HG02798 (cell line): ENCODE measurements at regions not wholly inside any gene's neighbourhood (a gene's known extent, or its start where the extent isn't known, plus 50 kb on each side); places are given as distances from the start of the nearest gene placed in this dataset.

Experiments
- ATAC-seq: cut with Tn5 transposase; IDR thresholded peaks from one replicate; pipeline ENCODE4 v1.9.1; 2021; ENCODE audit warnings: mild to moderate bottlenecking; ENCODE audit not compliant: unreplicated experiment, poor library complexity

DNA sequence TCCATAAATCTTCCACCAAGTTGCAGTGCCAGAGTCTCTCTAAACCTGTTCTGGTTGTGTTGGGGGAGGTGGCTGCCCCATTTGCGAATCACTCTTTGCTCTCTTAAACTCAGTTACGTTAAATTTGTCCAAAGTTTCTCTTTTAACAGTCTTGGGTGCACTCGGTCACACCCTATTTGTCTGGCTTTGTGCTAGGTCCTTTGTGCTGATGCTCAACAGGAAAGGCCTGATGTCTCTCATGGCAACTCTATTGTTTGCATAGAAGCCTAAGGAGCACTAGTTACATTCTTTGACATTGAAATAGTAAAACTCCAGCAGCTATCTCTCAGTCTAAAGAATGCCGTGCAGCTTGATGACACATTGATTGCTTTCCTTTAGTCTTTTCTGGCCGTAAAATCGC, 105.1 kb downstream of the TRMT11 start:
- no peak for ATAC-seq

DNA sequence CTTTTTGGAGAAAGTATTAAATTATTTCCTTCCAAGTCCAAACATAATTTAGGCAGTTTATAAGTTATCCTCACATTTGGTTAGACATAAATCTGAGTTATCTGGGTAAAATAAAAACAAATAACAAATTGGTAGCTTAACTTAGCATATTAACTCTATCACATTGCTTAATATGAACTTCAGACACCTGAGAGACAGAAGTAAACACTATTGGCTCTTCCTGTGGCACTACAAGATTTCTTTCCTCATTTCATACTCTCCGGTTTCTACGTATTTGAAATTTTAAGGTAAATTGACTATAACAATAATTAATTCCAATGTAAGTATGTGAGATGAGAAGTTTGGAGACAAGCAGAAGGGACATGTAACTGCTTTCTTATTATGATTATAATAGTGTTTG, 106.8 kb downstream of the TRMT11 start:
- ATAC-seq = no peak

DNA sequence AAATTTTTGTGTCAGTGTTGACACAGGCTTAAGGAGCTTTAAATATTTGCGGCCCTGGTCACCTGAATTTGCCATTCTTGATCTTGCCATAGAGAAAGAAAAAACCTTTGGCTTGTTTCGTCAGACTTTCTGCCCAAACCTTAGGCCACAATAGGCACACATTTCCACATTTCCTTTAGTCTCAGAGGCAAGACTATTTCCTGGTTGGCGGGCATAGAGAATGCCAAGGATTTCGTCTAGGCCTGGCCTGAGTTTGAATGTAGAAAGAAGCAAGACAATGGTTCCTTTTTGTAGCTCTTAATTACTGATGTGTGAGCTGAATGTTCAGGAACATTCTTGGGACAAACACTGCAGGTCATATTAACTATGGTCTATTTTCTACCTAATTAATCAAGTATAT, 108.1 kb downstream of the TRMT11 start:
- no peak for ATAC-seq

DNA sequence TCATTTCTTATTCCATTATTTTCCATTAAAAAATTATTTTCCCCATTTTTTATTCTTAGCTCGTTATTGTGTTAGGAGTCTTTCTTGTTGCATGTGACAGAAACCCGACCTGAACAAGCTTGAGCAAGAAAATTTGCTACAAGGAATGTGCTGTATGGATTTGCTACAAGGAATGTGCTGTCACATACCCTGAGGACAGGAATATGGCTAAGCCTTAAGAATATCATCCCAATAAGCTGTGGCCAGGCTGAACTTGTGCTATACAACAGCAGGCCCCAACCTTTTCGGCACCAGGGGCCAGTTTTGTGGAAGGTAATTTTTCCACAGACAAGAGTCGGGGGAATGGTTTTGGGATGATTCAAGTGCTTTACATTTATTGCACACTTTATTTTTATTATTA, 114.0 kb downstream of the TRMT11 start:
- no peak for ATAC-seq

DNA sequence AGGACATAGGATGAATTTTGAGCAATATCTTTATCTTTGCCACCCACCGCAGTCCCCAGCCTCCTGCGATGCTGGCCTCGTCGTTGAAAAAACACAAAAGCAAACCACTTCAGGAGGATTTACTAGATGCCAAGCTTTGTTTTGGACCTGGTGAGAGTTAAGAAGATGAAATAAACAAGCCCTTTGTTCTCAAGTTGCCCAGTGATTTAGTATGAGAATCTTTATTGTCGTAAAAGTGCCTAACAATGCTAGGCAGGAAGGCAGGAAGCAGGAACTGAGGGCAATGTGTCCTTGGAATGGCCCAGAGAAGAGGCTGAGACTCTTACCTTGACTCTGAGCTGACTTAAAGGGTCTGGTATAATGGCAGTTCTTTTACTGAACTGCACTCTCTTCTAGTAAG, 116.0 kb downstream of the TRMT11 start:
- ATAC-seq = no peak

DNA sequence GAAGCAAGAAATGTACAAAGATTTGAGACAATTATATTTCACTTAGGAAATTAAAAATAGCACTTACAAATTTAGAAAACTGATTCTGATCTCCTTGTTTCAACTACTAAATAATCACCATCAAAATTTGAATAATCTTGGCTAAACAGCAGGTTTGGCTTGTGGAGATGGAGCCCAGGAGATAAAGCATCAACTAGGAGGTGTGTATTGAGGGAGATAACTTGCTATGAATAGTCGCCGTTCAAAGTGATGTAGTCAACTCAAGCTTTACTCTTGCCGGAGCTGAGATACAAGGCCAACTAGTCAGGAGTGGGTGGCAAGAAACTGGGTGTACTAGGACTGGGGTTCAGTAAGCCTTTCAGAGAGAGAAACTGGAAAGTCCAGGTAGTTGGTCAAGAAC, 117.7 kb downstream of the TRMT11 start:
- ATAC-seq = no peak

DNA sequence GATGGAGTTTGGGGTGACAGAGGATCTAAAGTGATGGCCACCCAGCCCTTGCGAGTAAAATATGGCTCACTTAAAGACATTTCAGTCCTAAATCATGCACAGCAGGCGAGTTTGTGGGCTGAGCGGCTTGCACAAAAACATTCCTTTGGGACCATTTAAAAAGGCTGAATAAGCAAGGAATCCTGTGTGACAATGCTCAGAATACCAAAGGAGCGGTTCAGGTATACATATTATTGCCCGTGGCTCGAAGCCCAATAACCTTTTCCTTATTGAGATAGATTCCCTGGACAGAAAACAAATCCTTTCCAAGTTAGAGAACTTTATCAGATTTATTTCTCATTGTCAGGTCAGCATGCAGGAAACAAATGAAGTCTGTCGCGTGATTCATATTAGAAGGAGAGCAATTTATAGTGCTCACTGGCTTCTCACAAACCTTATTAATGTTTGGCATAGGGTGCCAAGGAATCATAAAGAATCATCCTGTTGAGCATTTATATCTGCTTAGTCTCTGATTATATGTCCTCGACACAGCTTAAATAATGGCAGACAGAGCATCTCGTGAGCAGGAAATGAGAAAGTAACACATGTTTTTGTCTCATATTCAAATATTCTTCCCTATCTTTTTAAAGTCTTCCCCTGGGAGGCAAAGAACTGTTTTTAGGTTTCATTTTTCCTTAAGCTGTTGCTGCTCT, 121.3 kb downstream of the TRMT11 start:
- no peak for ATAC-seq

DNA sequence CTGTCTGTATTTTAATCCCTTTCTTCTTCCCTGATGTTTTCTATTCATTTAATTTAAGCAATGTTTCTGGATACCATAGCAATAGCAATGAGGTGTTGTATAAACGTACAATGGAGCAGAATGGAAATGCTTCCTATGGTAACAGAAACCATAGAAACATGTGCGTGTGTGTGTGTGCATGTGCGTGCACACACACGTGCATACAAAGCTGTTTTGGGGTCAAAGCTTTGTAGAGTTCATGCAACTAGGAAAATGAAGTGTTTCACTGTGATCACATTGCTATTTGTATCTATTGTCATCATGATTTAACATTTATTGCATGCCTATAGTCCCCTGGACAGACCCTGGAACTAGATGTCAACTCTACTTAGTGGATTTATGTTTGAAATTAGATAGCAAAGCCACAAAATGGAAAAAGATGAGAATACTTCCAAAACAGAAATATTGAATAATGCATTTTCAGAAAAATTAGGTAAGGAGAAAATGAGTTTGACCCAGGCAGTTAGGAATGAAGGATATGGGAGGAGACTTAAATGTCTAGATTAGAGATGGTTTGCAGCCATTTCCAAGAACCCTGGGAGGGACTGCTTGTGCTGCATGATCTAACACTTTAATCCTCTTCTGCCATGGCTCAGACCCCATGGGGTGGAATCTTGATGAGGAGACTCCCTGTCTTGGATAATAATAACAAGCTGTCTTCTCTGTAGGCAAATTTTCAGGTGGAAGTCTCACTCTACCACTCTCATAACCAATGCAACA, 124.4 kb downstream of the TRMT11 start:
- ATAC-seq = no peak

DNA sequence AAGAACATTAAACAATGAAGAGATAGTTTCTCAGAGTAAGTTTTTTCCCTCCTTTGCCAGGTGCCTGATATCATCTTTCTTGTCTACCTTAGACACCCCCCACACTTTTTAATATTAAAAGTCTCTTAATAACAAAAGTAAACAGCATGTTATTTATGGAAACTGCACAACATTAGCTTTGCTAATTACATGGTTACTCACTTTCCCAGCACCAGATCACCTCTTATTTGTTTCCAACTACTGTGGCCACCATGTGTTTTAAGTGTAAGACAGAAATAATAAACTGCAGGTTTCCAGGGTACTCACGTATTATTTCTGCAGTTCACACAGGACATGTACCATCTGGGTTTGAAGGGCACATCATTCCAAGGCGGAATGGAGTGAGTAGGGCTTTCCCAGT, 125.0 kb downstream of the TRMT11 start:
- no peak for ATAC-seq

DNA sequence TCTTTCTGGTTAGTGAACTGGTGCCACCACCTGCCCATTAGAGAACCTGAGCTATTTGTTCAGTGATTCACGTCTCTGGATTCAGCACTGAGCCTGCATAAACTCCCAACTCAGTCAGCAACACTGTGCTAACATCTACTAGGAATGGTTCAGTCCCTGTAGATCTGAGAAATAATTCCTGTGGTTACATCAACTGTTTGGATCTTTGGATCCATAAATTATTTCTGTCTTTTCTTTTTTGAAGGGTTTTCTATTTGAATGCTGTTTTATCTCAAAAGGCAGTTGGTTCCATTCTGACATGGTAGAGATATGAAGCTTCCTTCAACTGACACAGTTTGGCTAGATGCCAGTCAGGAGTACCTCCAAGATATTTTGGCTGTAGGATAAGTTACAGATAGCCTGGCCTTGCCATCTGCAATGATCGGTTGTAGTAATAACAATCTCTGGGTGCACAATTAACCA, 125.9 kb downstream of the TRMT11 start:
- ATAC-seq = no peak

DNA sequence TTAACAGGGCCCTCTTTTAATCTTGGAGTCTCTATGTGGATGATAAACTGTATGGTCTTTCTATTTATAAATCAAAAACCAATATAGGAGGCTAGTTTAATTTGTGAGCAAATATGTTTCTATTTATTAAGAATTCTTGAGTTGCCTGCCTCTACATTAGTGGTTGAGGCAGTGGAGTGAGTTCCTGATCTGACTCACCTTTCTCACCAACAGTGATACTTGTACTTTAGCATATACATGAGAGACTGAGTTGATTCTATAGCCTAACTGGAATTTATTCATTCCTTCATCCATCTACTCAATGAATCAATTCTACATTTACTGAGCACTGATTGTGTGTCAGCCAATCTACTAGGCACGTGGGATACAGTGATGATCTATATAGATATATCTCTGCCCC, 126.9 kb downstream of the TRMT11 start:
- ATAC-seq = no peak

DNA sequence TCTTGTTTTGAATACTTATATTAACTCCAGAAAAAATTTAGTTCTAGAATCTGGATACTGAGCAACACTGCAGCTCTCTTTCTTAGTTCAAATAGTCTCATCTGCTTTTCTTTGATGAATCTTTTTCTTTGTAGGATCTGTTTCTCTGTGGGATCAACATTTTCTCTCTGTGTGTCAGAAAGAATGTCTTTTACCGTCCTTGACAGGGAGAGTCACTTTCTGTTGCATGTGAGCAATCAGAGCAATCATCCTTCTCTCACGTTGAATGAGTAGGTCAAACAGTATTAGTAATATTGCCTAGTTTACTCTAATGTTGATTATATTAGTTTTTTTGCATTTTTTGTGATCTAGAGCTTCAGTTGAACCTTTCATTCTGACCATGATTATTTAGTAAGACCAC, 130.9 kb downstream of the TRMT11 start:
- no peak for ATAC-seq

DNA sequence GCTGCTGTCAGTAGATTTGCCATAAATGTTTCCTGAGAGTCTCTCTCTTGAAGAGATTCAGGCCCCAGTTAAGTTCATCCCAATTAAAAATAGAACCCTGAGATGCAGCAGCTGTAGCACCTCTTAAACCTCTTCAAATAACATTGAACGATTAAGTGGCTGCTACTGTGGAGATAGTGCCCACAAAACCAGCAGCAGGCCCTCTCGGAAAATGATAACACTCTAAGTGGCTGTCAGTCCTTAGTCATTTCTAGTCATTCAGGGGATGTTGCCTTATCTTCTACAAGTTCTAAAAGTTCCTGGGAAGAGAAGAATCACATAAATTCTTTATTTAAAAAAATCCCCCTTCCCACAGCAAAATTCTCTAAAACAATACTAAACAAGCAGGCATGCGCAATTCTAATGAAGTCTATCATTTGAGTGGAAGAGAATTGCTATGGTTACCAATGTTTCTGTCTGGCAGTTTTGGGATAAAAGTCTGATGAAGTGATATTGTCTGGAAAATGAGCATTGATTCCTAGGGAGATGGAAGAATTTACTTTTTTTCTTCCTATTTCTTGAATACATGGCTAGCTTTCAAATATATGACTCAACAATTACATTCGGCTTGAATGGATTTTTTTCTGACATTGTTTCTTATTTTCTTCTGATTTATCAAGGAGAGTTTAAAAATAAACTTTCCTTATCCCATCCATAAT, 131.9 kb downstream of the TRMT11 start:
- no peak for ATAC-seq

DNA sequence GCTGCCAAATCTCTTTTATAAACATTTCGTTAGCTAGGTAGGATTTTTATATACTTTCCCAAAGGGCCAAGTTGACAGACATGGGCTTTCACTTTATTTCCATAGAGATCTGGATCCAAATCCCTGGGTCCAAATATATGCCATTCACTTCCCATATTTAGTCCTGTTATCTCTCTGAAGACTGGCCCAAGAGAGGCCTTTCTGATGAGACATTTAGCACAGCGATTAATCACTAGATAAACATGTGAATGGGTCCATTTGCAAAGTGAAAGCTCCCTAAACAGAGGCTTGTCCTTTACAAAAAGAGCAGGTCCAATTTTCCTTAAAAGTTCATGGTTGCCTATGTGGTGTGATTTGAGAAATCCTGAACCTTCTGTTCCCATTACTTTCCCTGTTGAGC, 132.6 kb downstream of the TRMT11 start:
- ATAC-seq = no peak

DNA sequence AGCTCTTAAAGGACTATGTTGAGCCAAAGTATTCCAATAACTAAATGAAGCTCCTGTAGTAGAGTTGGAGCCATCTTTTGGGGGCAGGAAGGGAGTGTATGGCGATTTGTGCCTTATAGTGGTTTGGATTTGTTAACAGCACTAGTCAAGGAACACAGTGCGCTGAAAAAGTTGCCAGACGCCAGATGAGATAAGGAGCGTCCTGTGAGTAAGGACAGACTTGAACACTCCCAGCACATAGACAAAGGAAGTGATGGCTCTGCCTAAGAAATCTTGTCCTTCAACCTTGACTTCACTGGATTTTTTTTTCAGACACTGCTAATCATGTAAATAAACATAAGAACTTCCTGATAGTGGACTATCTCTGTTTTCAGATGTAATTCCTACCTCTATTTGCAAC, 136.9 kb downstream of the TRMT11 start:
- ATAC-seq = no peak

DNA sequence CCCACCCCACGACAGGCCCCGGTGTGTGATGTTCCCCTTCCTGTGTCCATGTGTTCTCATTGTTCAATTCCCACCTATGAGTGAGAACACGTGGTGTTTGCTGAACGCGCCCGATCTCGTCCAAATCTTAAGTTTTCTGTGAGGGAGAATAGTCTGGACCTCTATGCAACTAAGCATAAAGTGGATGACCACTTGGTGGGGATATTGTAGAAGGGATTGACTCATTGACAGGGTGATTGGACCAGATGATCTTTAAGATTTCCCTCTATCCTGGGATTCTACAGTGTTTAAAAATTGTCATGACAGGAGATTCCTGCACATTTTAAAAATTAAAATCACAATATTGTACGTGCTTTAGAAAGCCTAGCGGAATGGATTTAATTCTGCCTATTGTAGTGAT, 141.3 kb downstream of the TRMT11 start:
- no peak for ATAC-seq

DNA sequence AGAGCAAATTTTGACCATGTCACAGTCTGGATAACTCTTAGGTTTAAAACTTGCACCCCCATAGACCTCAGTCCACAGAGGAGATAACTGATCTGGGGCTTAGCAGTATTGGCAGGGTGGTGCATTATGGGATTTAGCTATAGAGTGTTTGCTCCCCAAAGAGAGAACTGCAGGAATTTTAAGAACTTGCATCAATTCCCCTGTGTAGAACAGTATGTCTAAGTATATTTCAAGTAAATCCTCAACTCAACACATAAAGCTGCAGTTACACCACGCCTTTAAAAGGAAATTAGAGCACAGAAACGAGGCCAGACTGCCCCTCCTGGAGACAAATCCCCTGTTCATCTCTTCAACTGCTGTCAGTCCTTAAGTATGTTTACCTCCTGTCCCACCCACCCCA, 144.9 kb downstream of the TRMT11 start:
- ATAC-seq = no peak

DNA sequence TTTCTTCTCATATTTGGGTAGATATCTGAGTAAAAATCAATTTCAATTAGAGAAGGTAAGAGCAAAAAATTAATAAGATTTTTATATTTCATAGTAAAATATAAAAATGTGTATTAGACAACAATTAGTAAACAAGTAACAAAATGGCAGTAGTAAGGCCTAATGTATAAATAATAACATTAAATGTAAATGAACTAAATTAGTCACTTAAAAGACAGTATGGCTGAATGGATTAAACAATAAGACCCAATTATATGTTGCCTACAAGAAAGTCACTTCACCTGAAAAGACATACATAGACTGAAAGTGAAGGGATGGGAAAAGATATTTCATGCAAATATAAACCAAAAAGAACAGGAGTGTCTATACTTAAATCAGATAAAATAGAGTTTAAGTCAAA, 147.6 kb downstream of the TRMT11 start:
- no peak for ATAC-seq

DNA sequence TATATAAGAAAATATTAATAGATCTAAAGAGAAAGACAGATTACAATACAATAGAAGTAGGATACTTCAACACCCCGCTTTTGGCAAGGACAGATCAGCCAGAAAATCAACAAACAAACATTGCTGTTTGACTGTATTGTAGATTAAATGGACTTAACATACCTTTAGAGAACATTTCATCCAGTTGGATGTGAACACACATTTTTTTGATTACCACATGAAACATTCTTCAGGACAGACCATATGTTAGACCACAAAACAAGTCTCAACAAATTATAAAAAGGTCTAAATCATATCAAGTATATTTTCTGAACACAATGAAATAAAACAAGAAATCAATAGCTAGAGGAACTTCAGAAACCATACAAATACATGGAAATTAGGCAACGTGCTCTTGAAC, 148.2 kb downstream of the TRMT11 start:
- no peak for ATAC-seq

DNA sequence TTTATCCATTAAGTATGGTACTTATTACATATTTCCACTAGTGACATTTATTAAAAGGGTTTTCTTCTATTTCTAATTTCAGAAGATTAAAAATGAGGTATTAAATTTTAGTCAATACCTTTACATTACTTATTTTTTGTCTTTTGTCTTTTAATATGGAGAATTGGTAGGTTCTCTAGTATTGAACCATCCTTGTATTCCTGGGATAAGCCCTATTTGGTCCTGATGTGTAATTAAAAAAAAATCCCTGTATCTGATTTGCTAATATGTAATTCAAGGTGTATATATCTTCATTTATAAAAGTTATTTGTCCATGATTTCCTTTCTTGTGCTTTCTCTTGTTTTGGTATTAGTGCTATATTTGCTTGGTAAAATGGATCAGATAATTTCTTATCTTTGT, 153.7 kb downstream of the TRMT11 start:
- ATAC-seq = no peak

DNA sequence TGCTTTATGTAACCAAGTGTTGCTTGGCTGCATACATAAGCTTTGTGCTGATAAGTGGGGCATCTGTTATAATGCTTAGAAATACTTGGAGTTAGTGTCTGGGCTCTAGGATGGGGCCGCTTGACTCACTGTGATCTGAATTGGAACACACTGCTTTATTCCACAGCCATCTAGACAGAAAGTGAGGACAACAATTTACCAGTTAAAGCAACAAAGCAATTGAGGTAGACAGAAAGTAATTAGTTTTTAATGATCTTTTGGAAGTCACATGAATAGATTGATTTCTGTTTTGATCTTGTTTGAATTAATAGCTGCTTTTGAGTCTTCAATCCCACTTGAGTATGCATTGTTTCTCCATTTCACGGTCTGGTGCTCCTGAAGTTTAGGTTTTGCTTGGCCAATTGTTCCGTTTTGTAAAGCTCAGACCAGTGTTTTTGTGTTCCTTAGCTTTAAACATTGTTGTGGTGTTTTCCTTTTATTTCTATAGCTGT, 157.5 kb downstream of the TRMT11 start:
- no peak for ATAC-seq
